GM10266 (cell line): ENCODE measurements at regions not wholly inside any gene's neighbourhood (a gene's known extent, or its start where the extent isn't known, plus 50 kb on each side); places are given as distances from the start of the nearest gene placed in this dataset.

Experiments
- DNase-seq: peaks from one replicate; pipeline ENCODE4 v3.0.0; 2012; ENCODE audit errors: extremely low spot score
- CTCF ChIP-seq: IDR thresholded peaks from 2 replicates; pipeline ENCODE4 v1.5.1; 2012; ENCODE audit warnings: mild to moderate bottlenecking, low read depth; ENCODE audit not compliant: control insufficient read depth, insufficient read depth; ENCODE audit errors: missing control alignments

- no peak for TF ChIP-seq CTCF
- no peak for DNase-seq
Observed at GRCh38 chr15:75100679-75101078, 77.3 kb downstream of the PPCDC start.

GRCh38 chr15:75104804-75105557, 81.6 kb downstream of the PPCDC start:
- DNase-seq: peak; percentile 80
- no peak for TF ChIP-seq CTCF

- no peak for TF ChIP-seq CTCF
- no peak for DNase-seq
Observed at GRCh38 chr15:75107516-75107907, 84.1 kb downstream of the PPCDC start.

GRCh38 chr15:75107908-75108838, 84.8 kb downstream of the PPCDC start:
- no peak for TF ChIP-seq CTCF
- DNase-seq: no peak

GRCh38 chr15:75109021-75109735, 85.8 kb downstream of the PPCDC start:
- no peak for TF ChIP-seq CTCF
- no peak for DNase-seq

- DNase-seq: no peak
- no peak for TF ChIP-seq CTCF
Observed at GRCh38 chr15:75109736-75110130, 86.3 kb downstream of the PPCDC start.

- no peak for TF ChIP-seq CTCF
- no peak for DNase-seq
Observed at GRCh38 chr15:75112278-75112847, 89.0 kb downstream of the PPCDC start.
